ENCODE measurements at regions not wholly inside any gene's neighbourhood (a gene's known extent, or its start where the extent isn't known, plus 50 kb on each side); places are given as distances from the start of the nearest gene placed in this dataset.

DNA sequence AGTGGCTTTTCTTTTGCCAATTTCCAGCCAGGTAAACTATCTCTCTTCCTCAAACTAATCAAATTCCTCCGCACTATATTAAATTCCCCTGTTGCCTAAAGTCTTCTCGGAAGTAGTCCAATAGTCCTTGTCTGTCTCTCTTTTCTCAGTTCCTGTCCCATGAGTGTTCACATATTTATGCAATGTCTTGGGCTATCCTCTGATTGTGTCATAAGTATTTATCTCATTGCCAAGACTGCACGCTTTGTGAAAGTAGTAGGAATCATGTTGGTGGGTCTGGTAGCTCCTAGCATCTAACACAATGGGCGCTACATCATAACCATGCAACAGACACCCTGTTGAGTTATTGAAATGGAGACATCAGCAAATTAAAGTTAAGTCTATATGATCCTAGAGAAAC lies 59.9 kb upstream of the POU3F3 start:
- no peak overlapping the region for H3K9ac ChIP-seq (ENCODE audit: low read length)
- TF ChIP-seq, protein P1, sequence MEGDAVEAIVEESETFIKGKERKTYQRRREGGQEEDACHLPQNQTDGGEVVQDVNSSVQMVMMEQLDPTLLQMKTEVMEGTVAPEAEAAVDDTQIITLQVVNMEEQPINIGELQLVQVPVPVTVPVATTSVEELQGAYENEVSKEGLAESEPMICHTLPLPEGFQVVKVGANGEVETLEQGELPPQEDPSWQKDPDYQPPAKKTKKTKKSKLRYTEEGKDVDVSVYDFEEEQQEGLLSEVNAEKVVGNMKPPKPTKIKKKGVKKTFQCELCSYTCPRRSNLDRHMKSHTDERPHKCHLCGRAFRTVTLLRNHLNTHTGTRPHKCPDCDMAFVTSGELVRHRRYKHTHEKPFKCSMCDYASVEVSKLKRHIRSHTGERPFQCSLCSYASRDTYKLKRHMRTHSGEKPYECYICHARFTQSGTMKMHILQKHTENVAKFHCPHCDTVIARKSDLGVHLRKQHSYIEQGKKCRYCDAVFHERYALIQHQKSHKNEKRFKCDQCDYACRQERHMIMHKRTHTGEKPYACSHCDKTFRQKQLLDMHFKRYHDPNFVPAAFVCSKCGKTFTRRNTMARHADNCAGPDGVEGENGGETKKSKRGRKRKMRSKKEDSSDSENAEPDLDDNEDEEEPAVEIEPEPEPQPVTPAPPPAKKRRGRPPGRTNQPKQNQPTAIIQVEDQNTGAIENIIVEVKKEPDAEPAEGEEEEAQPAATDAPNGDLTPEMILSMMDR (IDR thresholded peaks at IDR 0.05; ENCODE audit: poor library complexity, severe bottlenecking) = no peak
- TF ChIP-seq, protein P2, sequence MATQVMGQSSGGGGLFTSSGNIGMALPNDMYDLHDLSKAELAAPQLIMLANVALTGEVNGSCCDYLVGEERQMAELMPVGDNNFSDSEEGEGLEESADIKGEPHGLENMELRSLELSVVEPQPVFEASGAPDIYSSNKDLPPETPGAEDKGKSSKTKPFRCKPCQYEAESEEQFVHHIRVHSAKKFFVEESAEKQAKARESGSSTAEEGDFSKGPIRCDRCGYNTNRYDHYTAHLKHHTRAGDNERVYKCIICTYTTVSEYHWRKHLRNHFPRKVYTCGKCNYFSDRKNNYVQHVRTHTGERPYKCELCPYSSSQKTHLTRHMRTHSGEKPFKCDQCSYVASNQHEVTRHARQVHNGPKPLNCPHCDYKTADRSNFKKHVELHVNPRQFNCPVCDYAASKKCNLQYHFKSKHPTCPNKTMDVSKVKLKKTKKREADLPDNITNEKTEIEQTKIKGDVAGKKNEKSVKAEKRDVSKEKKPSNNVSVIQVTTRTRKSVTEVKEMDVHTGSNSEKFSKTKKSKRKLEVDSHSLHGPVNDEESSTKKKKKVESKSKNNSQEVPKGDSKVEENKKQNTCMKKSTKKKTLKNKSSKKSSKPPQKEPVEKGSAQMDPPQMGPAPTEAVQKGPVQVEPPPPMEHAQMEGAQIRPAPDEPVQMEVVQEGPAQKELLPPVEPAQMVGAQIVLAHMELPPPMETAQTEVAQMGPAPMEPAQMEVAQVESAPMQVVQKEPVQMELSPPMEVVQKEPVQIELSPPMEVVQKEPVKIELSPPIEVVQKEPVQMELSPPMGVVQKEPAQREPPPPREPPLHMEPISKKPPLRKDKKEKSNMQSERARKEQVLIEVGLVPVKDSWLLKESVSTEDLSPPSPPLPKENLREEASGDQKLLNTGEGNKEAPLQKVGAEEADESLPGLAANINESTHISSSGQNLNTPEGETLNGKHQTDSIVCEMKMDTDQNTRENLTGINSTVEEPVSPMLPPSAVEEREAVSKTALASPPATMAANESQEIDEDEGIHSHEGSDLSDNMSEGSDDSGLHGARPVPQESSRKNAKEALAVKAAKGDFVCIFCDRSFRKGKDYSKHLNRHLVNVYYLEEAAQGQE (IDR thresholded peaks at IDR 0.05; ENCODE audit: borderline replicate concordance) = no peak
- TF ChIP-seq EP300 (conservative IDR thresholded peaks at IDR 0.05; ENCODE audit: poor library complexity, severe bottlenecking) (no peak), MXI1 (conservative IDR thresholded peaks at IDR 0.05; ENCODE audit: poor library complexity, severe bottlenecking) (no peak), TAF1 (IDR thresholded peaks at IDR 0.05; ENCODE audit: low read depth) (no peak), RAD21 (conservative IDR thresholded peaks at IDR 0.05) (no peak), EZH2 (IDR thresholded peaks at IDR 0.05; ENCODE audit: borderline replicate concordance, insufficient read depth, low read length, poor library complexity, severe bottlenecking) (no peak), POLR2AphosphoS5 (IDR thresholded peaks at IDR 0.05) (no peak), SMC3 (conservative IDR thresholded peaks at IDR 0.05; ENCODE audit: poor library complexity) (no peak)
- no peaks in the 10 kb centered on the region for H3K27me3 ChIP-seq (ENCODE audit: insufficient read depth, low read depth, low read length)
- H3F3A ChIP-seq (ENCODE audit: insufficient read depth, low read length, poor library complexity, severe bottlenecking) = peaks cover 5% of the 10 kb centered on the region
- H3K4me3 ChIP-seq (ENCODE audit: low read length) = no peak overlapping the region
- H3K27ac ChIP-seq (ENCODE audit: low read length) = no peak overlapping the region
- H3K9me2 ChIP-seq (ENCODE audit: insufficient read depth, low read length) = no peaks in the 10 kb centered on the region
- H4K20me1 ChIP-seq (ENCODE audit: insufficient read depth) = no peaks in the 10 kb centered on the region
- H3K9me3 ChIP-seq (ENCODE audit: low read length) = no peaks in the 10 kb centered on the region
- no peak overlapping the region for H3K4me2 ChIP-seq (ENCODE audit: low read length)
- no peaks in the 10 kb centered on the region for H3K36me3 ChIP-seq (ENCODE audit: insufficient read depth, low read length)
- H2AFZ ChIP-seq (ENCODE audit: low read depth, low read length) = no peak overlapping the region
- no peaks in the 10 kb centered on the region for H3K79me2 ChIP-seq (replicated peaks; ENCODE audit: insufficient read depth, low read length)

DNA sequence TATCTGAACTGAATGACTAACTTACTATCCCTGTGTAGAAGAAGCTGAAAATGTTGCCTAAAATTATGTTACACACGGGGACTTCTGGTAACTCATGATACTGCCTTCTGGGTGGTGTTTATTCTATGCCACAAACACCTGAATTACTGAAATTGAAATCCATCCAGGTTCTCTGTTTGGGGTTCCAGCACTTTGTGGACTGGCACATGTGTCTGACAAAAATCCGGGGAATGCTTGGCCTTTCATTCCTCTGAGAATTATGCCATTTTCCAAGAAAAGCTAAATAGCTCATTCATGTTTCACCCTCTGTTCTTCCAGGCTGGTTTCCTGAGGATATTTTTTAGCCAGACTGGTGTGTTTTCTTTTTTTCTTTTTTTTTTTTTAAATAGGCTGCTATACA lies 59.5 kb upstream of the POU3F3 start:
- Histone ChIP-seq H3F3A (ENCODE audit: insufficient read depth, low read length, poor library complexity, severe bottlenecking) (peaks cover 5% of the 10 kb centered on the region), H3K27ac (ENCODE audit: low read length) (no peak overlapping the region), H3K9ac (ENCODE audit: low read length) (no peak overlapping the region), H3K4me2 (ENCODE audit: low read length) (no peak overlapping the region), H3K9me2 (ENCODE audit: insufficient read depth, low read length) (no peaks in the 10 kb centered on the region), H3K4me3 (ENCODE audit: low read length) (no peak overlapping the region), H3K79me2 (replicated peaks; ENCODE audit: insufficient read depth, low read length) (no peaks in the 10 kb centered on the region), H4K20me1 (ENCODE audit: insufficient read depth) (no peaks in the 10 kb centered on the region), H3K36me3 (ENCODE audit: insufficient read depth, low read length) (no peaks in the 10 kb centered on the region), H3K27me3 (ENCODE audit: insufficient read depth, low read depth, low read length) (no peaks in the 10 kb centered on the region), H2AFZ (ENCODE audit: low read depth, low read length) (no peak overlapping the region), H3K9me3 (ENCODE audit: low read length) (no peaks in the 10 kb centered on the region)
- no peak for TF ChIP-seq POLR2AphosphoS5 (IDR thresholded peaks at IDR 0.05)
- TF ChIP-seq SMC3 (conservative IDR thresholded peaks at IDR 0.05; ENCODE audit: poor library complexity) = no peak
- TF ChIP-seq RAD21 (conservative IDR thresholded peaks at IDR 0.05) = no peak
- no peak for TF ChIP-seq EP300 (conservative IDR thresholded peaks at IDR 0.05; ENCODE audit: poor library complexity, severe bottlenecking)
- TF ChIP-seq EZH2 (IDR thresholded peaks at IDR 0.05; ENCODE audit: borderline replicate concordance, insufficient read depth, low read length, poor library complexity, severe bottlenecking) = no peak
- no peak for TF ChIP-seq MXI1 (conservative IDR thresholded peaks at IDR 0.05; ENCODE audit: poor library complexity, severe bottlenecking)
- TF ChIP-seq, protein P1 (IDR thresholded peaks at IDR 0.05; ENCODE audit: poor library complexity, severe bottlenecking) = no peak
- TF ChIP-seq TAF1 (IDR thresholded peaks at IDR 0.05; ENCODE audit: low read depth) = no peak

Small RNA genes lying in the stretch of these regions (small RNA-seq; reads per million reads assigned to genes)
- gene RF00139 (0 reads per million in 3 experiments), gene RF02091 (0 reads per million in 3 experiments)
